Breast epithelium (tissue), 3 donors: ENCODE measurements at regions not wholly inside any gene's neighbourhood (a gene's known extent, or its start where the extent isn't known, plus 50 kb on each side); places are given as distances from the start of the nearest gene placed in this dataset.

Experiments
- POLR2A ChIP-seq: fragments of 450-650 bp; IDR thresholded peaks from one replicate; pipeline ENCODE4 v1.6.1; 2016; ENCODE audit warnings: antibody characterized with exemption, mild to moderate bottlenecking, moderate library complexity
- TF ChIP-seq, protein P1 (sequence below), 3 donors: fragments of 450-650 bp; IDR thresholded peaks; one replicate each; pipeline ENCODE4 v1.5.1; 2016 to 2017; ENCODE audit warnings: antibody characterized with exemption in 3 of 3, mild to moderate bottlenecking in 3 of 3, moderate library complexity in 3 of 3

DNA sequence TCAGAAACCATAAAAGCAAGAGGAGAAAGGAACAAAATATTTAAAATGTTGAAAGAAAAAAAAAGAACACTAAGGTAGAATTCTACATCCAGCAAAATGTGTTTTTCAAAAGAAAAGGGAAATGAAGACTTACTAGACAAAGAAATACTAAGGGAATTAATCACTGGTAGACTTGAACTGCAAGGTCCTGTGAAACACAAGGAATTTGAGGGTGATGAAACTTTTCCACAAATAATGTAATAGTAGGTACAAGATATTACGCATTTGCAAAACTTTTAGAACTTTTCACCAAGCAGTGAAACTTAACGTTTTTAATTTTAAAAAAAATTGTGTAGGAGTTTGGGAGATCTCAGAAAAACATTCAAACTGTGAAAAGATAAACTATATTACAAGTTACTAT is 180.3 kb upstream of the MAGEB16 start:
- TF ChIP-seq, protein P1, sequence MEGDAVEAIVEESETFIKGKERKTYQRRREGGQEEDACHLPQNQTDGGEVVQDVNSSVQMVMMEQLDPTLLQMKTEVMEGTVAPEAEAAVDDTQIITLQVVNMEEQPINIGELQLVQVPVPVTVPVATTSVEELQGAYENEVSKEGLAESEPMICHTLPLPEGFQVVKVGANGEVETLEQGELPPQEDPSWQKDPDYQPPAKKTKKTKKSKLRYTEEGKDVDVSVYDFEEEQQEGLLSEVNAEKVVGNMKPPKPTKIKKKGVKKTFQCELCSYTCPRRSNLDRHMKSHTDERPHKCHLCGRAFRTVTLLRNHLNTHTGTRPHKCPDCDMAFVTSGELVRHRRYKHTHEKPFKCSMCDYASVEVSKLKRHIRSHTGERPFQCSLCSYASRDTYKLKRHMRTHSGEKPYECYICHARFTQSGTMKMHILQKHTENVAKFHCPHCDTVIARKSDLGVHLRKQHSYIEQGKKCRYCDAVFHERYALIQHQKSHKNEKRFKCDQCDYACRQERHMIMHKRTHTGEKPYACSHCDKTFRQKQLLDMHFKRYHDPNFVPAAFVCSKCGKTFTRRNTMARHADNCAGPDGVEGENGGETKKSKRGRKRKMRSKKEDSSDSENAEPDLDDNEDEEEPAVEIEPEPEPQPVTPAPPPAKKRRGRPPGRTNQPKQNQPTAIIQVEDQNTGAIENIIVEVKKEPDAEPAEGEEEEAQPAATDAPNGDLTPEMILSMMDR (IDR thresholded peaks at IDR 0.05), result no peak
- no peak for TF ChIP-seq POLR2A
